ENCODE measurements at regions not wholly inside any gene's neighbourhood (a gene's known extent, or its start where the extent isn't known, plus 50 kb on each side); places are given as distances from the start of the nearest gene placed in this dataset.

GRCh38 chr1:213861841-213862240, 125.9 kb upstream of the PROX1 start:
- TF ChIP-seq CTCF (IDR thresholded peaks at IDR 0.05) (no peak), EZH2 (IDR thresholded peaks at IDR 0.05) (no peak)

All from neural progenitor cell (in vitro differentiated cells).